Right lung (tissue), 2 donors: ENCODE measurements at regions not wholly inside any gene's neighbourhood (a gene's known extent, or its start where the extent isn't known, plus 50 kb on each side); places are given as distances from the start of the nearest gene placed in this dataset.
"Not testable (repeated sequence)": the region's sequence is repeated elsewhere in the genome, so short reads cannot be mapped to it uniquely, and the experiment has no call there.

ENCODE experiments used
- DNase-seq, 2 donors: peaks; one replicate each; pipeline ENCODE4 v3.0.0-alpha.2; 2013

DNA sequence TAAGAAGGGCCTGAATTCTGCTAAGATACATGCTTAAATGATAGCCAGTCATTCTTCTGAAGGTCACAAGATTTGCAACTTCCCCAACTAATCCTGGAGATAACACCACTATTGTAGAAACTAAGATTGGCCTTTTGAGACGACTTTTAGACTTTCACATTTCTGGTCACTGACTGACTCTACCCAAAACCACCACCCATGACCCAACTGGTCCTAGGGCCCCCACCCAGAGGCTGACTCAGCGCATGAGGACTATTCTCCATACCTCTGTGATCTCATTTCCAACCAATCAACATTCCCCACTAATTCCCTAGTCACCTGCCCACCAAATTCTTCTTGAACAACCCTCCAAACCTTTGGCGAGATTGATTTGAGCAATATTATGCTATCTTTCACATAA, 1299.0 kb downstream of the CDH11 start:
- no peak for DNase-seq

DNA sequence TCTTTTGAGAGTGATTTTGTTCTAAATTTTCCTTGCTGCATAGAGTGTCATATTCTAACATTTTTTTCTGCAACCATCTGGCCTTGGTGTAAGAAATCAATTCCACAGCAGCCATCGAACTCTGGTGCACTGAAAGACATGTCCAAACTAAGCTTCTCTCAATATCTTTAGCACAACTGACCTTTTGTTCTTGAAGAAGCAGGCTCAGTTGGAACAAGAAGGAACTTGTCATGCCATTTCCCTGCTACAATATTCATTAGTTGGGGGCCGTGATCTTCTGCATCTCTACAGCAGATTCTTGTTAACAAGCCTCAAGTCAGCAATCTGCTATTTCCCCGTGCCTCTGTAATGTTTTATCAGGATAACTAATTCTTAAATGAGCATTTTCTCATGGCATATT, 1305.6 kb downstream of the CDH11 start:
- DNase-seq, result no peak

DNA sequence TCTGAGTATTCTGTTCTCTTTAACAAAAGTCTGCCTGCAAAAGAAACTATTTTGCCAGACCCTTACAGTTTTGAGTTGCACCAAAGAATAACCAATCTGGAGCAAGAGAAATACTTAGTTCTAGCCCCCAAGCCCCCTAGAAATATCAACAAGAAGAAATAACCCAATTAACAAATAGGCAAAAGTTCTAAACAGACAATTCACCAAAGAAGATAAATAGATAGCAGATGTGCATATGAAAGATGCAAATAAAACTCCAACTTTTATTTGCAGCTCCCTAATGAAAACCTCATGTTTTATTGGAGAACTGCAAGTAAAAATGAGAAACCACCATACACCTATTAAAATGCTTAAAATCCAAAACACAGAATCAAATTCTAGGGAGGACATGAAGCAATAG, 1308.0 kb downstream of the CDH11 start:
- DNase-seq, result no peak

DNA sequence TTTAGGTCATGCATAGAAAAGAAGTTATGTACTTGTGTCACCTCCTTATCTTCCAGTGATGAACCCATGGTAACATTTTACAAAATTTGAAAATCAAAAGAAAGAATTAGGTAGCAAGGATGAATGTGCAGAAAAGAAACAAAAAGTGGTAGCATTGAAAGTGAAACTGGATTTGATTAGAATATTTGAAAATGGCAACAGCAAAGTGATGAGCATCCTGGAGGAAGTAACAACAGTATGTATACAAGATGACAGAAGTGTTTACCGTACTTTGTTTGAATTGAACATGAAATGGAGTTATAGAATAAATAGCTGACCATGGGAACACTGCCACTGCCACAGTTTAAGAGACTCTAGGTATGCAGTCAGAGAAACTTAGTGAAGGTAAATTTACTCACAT, 1313.1 kb downstream of the CDH11 start:
- no peak for DNase-seq

DNA sequence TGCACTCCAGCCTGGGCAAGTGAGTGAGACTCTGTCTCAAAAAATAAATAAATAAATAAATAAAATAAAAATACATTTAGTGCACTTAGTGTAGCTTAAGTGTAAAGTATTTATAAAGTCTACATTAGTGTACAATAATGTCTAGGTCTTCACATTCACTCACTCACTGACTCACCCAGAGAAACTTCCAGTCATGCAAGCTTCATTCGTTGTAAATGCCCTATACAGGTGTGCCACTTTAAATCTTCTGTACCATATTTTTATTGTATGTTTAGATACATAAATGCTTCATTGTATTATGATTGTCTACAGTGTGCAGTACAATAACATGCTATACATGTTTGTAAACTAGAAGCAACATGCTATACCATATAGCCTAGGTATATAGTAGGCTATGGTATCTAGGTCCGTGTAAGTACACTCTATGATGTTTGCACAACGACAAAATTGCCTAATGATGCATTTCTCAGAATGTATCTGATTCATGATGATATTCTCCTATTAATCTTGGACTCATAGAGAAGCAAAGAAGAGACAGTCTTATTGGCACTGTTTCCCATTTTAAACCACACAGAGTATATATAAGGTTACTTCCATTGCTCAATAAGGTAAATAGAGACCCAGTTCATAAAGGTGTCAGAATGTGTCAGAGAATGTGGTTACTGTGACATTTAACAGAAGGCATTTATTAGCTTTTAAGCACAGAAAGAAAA, 1314.9 kb downstream of the CDH11 start:
- DNase-seq, result no peak

DNA sequence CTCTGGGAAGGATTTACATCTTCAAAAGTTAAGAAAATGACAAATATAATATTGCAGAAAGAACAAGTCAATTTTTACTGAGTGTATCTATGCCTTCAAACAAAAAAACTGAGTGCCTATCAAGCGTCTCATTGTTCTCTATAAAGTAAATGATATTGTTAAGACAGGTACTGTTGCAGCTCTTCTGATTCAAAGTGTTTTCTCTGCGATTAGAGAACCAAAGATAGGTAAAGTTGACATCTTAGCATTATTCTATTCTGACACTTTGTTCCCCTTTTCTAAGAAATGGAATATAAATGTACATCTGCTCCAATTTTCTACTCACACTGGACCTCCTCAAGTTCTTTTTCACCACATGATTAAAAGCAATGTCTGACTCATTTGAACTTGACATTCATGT, 1317.7 kb downstream of the CDH11 start:
- no peak for DNase-seq

DNA sequence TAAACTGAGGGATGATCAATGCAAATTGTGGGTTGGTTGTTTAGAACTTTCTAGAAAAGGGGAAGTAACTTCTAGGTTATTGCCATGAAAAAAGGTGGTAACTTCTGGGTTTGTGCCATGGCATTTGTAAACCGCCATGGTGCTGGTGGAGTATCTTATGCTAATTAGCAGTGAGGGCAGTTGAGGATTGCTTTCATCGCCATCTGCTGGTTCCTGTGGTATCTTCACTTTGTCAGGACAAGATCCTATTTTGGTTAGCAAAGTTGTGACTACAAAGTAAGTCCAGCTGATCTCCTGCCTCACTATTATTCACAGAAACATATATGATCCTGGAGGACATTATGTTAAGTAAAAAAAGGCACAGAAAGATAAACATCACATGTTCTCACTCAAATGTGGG, 1332.3 kb downstream of the CDH11 start:
- no peak for DNase-seq

DNA sequence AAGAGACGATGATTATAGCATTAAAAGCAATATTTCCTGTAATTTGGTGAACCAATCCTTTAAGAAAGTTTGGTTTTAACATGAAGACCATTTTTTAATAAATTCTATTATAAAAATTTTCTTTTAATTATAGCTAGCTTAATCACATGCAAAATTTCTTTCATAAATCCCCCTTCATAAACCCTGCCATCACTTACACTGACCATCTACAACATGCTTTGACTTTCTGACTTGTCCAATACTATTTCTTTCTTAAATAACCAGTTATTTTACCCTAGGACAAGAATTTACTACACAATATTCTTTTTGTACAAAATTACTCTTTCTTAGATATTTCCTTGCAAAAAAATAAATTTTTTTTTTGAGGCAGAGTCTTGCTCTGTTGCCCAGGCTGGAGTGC, 1334.8 kb downstream of the CDH11 start:
- no peak for DNase-seq

DNA sequence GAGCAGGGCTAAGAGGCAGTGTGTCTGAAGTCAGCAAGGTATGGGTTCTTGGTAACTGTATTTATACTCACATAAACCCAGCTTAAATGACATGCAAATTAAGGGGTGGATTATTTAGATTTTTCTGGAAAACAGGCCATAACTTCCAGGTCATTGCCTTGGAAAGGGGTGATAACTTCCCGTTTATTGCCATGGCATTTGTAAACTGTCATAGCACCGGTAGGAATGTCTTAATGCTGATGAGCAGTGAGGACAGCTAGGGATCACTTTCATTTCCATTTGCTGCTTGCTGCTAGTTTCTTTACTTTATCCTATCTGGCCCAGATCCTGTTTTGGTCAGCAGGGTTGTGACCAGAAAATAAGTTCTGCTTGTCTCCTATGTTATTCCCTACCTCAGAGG, 1336.7 kb downstream of the CDH11 start:
- DNase-seq, result no peak

DNA sequence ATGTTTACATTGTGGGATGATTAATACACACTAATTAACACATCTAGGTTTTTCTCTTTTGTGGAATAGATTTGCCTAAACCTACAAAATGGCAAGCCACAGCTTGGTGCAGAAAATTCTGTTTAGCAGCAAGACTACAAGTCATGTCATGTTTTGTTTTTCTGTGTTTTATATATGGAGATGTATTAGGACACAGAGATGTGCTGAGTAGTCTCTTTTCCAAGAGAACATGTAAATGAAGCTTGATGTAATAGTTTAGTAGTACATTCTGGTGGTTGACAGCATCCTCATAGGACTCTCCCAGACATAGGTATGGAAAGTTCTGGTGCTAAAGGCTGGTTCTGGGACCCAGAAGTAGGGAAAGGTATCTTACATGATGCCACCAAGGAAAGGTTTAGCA, 1345.4 kb downstream of the CDH11 start:
- no peak for DNase-seq

DNA sequence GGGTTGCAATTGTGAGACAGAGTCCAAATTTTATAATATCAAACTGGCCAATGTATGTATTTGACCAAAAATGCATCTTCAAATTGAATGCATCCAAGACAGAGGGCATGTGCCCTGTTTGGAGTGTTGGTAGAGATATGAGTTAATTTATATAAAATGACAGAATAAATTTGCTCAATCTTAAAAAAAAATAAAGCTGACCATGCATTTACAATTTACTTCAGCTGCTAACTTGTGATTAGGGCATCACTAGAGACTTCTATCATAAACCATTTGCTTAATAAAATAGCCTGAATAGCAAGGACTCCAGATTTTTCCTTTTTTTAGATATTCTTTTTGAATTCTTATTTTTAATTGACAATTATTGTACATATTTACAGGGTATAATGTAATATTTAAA, 1345.8 kb downstream of the CDH11 start:
- no peak for DNase-seq

DNA sequence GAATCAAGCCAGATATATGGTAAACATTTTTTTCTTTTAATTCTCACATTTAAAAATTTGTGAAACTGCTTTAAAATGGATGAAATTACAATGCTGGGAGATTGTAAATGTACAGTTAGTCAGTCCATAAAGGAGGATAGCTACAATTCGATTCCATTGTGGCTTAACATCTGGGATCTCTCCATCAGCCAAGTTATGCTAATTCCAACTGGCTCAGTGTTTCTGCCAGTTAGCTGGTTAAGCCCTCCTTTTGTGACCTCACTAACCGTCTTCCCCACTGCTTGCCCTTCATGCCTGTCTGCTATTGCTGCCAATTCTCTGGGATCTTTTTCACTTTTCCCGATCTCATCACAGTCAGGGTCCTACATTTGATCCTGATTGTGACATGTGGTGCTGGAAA, 1347.6 kb downstream of the CDH11 start:
- DNase-seq, result no peak

DNA sequence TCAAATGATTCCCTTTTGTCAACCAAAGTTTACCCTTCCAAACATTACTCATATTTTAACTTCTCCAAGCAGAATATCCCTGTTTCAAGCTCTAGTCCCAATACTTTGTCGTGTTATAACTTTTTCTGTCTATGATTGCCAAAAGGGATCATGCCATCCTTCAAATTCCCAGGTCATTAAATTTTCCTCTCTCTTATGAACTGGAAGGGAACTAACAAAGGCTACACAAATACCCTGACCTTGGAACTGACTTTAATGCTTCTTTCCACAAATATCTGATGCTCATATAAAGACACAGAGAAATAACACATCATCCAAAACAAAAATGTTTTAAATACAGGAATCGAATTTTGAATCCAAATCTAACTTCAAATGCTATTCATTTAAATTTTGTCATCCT, 1352.7 kb downstream of the CDH11 start:
- peak in 1 of 2 donors; percentile 14 for DNase-seq

DNA sequence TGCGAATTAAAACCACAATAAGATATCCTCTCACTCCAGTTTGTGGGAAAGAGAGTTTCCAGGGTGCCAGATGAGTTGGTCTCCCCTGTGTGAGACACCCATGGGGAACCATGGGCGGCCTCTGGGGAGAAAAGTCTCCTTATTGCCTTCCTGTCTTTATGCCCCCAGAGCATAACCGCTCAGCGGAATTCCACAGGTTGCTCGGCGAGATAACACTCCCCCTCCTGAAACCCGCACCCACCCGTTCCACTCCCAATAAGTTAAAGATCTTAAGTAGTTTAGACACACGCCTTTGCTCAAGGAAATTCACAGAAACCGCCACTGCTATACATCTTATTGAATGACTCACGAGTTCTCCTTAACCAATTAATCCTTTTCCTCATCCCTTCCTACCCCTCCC, 1361.6 kb downstream of the CDH11 start:
- DNase-seq, result not testable (repeated sequence)

DNA sequence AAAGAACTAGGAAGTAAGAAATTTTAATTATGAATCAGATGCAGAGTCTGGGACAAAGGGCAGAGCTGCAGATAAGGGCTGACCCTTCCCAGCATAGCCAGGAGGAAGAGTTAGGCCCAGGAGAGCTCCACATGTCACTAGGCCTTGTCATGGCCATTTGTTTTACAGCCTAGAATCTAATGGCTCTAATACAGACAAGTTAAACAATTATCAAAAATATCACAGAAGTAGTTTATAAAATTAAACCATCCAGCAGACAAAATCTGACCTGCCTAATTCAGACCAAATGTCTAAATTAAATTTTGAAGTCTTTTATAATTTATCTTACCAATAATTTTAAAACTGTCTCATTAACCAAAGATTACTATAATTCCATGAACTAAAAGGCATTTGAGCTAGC, 1369.5 kb downstream of the CDH11 start:
- no peak for DNase-seq

DNA sequence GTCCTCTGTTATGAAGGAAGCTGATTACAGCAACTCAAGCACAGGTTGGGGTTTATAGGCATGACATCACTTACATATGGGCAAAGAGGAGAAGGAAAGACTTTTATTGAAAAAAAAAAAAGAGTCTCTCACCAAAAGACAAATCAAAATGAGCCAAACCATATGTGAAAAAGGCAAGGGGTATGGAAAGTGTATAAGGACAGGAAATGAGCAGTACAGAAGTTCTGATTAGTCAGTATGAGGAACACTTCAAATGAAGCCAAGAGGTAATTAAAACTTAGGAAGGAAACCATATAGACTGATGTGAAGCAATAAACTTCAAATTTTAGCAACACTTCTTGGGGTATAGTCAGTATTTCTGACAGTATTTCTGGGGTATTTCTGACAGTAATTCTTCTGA, 1372.6 kb downstream of the CDH11 start:
- no peak for DNase-seq

DNA sequence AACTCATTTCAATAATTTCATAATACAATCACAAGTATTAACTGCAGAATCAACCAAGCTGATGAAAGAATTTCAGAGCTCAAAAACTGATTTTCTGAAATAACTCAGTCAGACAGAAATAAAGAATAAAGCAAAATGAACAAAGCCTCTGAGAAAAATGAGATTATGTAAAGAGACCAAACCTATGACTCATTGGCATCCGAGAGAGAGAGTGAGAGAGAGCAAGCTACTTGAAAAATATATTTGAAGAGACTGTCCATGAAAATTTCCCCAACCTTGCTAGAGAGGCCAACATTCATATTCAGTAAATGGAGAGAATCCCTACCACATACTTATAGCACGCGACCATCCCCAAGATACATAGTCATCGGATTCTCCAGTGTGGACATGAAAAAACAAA, 1376.4 kb downstream of the CDH11 start:
- DNase-seq, result no peak

DNA sequence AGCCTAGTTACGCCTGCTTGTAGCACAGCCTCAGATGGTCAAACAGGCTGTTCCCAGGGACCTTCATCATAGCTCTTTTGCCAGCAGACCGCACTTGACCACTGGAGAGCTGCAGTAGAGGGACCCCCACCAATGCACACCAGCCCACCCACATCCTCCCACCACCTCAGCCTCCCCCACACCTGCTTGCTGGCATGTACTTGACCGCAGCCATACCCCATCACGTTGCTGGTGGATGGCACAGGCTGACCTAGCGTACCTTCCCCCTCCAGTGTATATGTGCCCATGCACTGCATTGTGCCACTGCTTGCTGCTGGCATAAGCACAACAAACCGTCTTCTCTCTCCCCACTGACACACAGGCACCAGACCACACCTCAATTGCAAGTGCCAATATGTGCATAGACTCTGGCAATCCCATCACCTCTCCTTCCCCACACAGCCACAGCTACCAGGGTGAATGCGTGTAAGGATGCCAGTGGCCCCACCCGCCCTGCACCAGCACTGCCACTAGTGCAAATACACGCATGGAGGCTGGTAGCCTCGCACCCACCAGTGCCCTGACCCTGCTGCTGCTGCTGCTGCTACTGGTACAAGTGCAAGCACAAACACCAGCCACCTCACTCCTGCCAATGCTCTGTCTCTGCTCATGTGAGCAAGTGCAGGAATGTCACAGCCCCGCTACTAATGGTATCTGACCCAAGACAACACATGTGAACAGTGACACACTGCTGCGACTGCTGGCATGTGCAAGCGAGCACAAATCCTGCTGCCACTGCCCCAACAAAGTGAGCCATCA, 1377.6 kb downstream of the CDH11 start:
- no peak for DNase-seq

DNA sequence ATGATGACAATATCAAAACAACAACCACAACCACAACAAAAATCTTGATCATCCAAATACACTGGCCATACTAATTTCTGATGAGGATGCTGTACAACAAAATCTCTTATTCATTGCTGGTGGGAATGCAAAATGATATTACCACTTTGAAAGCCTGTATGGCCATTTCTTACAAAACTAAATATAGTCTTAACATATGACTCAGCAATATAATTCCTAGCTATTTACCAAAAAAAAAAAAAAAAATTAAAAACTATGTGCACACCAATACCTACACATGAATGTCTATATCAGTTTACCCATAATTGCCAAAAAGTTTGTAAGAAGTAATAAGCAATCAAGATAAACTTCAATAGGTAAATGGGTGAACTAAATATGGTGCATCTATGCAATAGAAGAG, 1379.7 kb downstream of the CDH11 start:
- no peak for DNase-seq

DNA sequence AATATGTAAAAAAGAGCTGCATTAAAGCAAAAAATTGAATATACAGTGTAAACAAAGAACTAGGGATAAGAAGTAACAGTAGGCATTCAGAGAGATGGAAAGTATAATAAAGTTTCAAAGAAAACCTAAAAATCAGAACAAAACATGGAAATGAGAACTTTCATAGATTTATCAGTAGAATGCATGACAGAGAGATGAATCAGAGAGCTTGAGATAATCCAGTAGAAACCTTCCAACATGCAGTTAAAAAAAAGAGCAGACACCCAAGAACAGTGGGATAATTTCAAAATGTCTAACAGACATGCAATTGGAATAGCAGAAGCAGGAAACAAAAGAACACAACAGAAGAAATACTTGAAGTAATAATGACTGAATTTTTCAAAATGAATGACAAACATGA, 1384.2 kb downstream of the CDH11 start:
- no peak for DNase-seq

DNA sequence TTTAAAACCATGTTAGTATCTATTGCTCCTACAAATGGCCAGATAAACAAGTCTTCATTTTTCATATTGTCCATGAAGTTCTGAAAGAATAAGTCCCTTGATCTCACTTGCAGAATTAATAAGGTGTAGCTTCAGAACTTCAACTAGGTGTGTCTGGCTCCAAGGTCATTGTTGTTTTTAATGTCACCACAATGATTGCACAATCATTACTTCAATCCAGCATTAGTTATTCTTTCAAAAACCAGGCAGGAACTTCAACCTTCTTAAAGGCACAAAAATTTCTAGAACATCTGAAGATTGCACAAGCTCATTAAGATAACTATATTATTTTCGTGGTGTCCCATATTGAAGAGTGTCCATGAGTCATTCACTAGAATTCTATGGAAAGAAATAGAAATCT, 1386.4 kb downstream of the CDH11 start:
- no peak for DNase-seq

DNA sequence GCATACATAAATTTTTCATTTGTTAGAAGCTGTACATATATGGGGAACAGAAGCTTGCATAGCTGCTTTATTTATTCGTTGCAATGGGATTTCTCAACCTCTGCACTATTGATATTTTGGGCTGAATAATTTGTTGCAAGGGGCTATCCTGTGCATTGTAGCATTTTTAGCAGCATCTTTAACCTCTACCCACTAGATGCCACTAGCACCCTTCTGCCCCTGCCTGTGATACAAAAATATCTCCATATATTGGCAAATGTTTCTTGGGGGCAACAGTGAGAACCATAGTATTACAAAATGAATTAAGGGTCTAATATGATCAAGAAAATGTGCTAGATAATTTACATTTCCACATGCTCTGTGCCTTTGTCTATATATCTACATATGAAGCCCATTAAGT, 1401.0 kb downstream of the CDH11 start:
- DNase-seq, result no peak

DNA sequence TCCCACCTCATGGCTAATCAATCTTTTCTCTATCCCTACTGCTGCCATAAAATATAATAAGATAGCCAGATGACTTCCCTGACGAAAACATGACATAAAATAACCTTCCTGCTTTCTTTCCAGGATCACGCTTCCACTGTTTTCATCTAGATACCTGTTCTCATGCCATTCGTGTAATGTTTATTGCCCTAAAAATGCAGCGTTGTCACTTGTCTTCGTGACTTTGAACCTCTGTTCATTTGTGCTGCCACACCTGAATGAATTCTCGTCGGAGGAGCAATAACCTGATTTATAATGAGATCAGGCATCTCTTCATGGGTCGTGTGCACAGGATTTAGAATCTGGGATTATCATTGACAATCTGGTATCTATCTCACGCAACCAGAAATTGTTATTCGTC, 1401.9 kb downstream of the CDH11 start:
- DNase-seq, result no peak

DNA sequence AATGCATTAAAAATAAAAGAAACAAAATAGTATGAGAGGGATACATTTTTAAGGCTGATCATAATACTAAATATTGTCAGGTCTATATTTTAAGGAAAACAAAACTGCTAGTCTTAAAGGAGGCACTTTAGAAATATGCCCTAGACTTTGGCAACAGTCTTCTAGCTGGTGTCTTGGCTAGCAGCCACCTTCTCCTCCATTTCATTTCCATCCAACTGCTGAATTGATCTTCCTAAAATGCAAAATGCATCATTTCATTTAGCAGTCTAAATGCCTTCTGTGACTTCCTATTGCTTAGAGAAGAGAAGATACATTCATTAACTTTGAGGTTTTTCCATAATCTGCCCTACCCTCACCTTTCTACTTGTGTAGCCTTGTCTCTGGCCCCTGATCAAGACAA, 1404.1 kb downstream of the CDH11 start:
- no peak for DNase-seq
